Liver (tissue), 8 donors: ENCODE measurements at regions not wholly inside any gene's neighbourhood (a gene's known extent, or its start where the extent isn't known, plus 50 kb on each side); places are given as distances from the start of the nearest gene placed in this dataset.
A peak's percentile ranks its signal among the peaks of the same experiment; 100 is the strongest.

Experiments used
- DNase-seq: peaks from one replicate; pipeline ENCODE4 v3.0.0-alpha.2; 2017; ENCODE audit warnings: low spot score
- H3K27ac ChIP-seq, 2 donors: one replicate each; pipeline ENCODE4 v1.7.0; 2013; ENCODE audit warnings: inconsistent platforms in 2 of 2, low read length in 2 of 2, control low read depth in 1 of 2, low read depth in 1 of 2, mild to moderate bottlenecking in 1 of 2
- H3K27me3 ChIP-seq, 4 donors: one replicate each; pipeline versions ENCODE4 v1.6.1 to v1.7.0; 2013; ENCODE audit warnings: low read length in 3 of 4, inconsistent platforms in 1 of 4, mild to moderate bottlenecking in 1 of 4, moderate library complexity in 1 of 4; ENCODE audit not compliant: control insufficient read depth in 4 of 4, insufficient read depth in 4 of 4
- H3K36me3 ChIP-seq, 4 donors: one replicate each; pipeline versions ENCODE4 v1.6.1 to v1.7.0; 2013; ENCODE audit warnings: low read length in 3 of 4, mild to moderate bottlenecking in 3 of 4, low read depth in 1 of 4, moderate library complexity in 1 of 4; ENCODE audit not compliant: control insufficient read depth in 4 of 4, insufficient read depth in 3 of 4
- H3K4me1 ChIP-seq, 4 donors: one replicate each; pipeline versions ENCODE4 v1.6.1 to v1.7.0; 2013; ENCODE audit warnings: low read length in 3 of 4, mild to moderate bottlenecking in 3 of 4, moderate library complexity in 1 of 4; ENCODE audit not compliant: control insufficient read depth in 4 of 4, insufficient read depth in 4 of 4
- H3K4me3 ChIP-seq, 3 donors: one replicate each; pipeline versions ENCODE4 v1.6.1 to v1.7.0; 2013; ENCODE audit warnings: low read length in 3 of 3, control low read depth in 1 of 3, low read depth in 1 of 3, mild to moderate bottlenecking in 1 of 3
- H3K9ac ChIP-seq, 2 donors: one replicate each; pipeline ENCODE4 v1.7.0; 2013; ENCODE audit warnings: low read length in 2 of 2, mild to moderate bottlenecking in 2 of 2, moderate library complexity in 2 of 2, control low read depth in 1 of 2, low read depth in 1 of 2
- H3K9me3 ChIP-seq, 4 donors: one replicate each; pipeline versions ENCODE4 v1.6.1 to v1.7.0; 2013; ENCODE audit warnings: low read length in 3 of 4; ENCODE audit not compliant: control insufficient read depth in 4 of 4
- ATF3 ChIP-seq: IDR thresholded peaks from 2 replicates; pipeline ENCODE4 v1.6.1; 2016; ENCODE audit warnings: antibody characterized with exemption
- CTCF ChIP-seq: fragments of 150-350 bp; IDR thresholded peaks from 2 replicates; pipeline ENCODE4 v1.5.1; 2017; ENCODE audit warnings: improper control_type of control experiment, low read depth, low read length; ENCODE audit not compliant: missing input control
- FOXA1 ChIP-seq: IDR thresholded peaks from 2 replicates; pipeline ENCODE4 v1.6.1; 2016; ENCODE audit warnings: antibody characterized with exemption
- GABPA ChIP-seq, 2 donors: IDR thresholded peaks in 1 of 2; conservative IDR thresholded peaks in 1 of 2; 2 replicates each; pipeline ENCODE4 v1.6.1; 2016; ENCODE audit warnings: antibody characterized with exemption in 2 of 2, mild to moderate bottlenecking in 1 of 2, moderate library complexity in 1 of 2
- HNF4A ChIP-seq, 2 donors: conservative IDR thresholded peaks; 2 replicates each; pipeline ENCODE4 v1.6.1; 2016; ENCODE audit warnings: antibody characterized with exemption in 2 of 2, mild to moderate bottlenecking in 2 of 2
- HNF4G ChIP-seq: IDR thresholded peaks from 2 replicates; pipeline ENCODE4 v1.6.1; 2016; ENCODE audit warnings: antibody characterized with exemption
- NR2F2 ChIP-seq: IDR thresholded peaks from 2 replicates; pipeline ENCODE4 v1.6.1; 2016; ENCODE audit warnings: antibody characterized with exemption
- RXRA ChIP-seq, 2 donors: IDR thresholded peaks; 2 replicates each; pipeline ENCODE4 v1.6.1; 2017 to 2018; ENCODE audit warnings: antibody characterized with exemption in 2 of 2, mild to moderate bottlenecking in 1 of 2
- SP1 ChIP-seq: IDR thresholded peaks from 2 replicates; pipeline ENCODE4 v1.6.1; 2018; ENCODE audit warnings: antibody characterized with exemption, mild to moderate bottlenecking
- TAF1 ChIP-seq: conservative IDR thresholded peaks from 2 replicates; pipeline ENCODE4 v1.6.1; 2016; ENCODE audit warnings: antibody characterized with exemption, mild to moderate bottlenecking
- WGBS: extraction: QIAGEN DNeasy Blood & Tissue Kit; methylation state at CpG from one replicate; pipeline ENCODE4 v1.1.7; 2013; 5-methylcytosine and 5-hydroxymethylcytosine counted together
- TF ChIP-seq, protein P1 (sequence below): IDR thresholded peaks from 2 replicates; pipeline ENCODE4 v1.6.1; 2016; ENCODE audit warnings: antibody characterized with exemption
- donor health status: healthy.
- donor health status: healthy.
- donor health status: healthy.
- donor health status: healthy.
- donor health status: healthy.

- TF ChIP-seq, protein P1, sequence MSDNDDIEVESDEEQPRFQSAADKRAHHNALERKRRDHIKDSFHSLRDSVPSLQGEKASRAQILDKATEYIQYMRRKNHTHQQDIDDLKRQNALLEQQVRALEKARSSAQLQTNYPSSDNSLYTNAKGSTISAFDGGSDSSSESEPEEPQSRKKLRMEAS: no peak
- TF ChIP-seq HNF4G: no peak
Measured at GRCh38 chr6:14254505-14254904, 136.9 kb downstream of the CD83 start (continued).

DNA sequence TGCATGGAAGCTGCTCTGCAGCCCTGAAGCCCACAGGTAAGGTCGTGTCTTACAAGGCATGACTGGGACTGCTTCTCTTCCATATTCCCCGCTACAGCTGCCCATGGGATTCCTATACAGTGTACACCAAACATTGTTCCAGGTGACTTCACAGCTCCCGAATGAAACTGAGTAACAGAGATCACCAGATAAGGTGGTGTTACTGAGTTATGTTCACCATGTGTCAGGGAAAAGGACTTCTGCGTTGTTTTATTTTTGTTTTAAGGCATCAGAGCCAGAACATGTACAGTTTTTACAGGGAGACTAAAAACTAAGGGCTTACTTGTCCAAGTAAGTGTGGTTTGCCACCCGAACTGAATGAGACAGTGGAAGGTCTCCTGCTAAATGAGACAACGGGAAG is 138.3 kb downstream of the CD83 start:
- no peak for DNase-seq
- Histone ChIP-seq H3K27ac (no peak overlapping the region), H3K4me3 (no peak overlapping the region), H3K27me3 (no peaks in the 10 kb centered on the region), H3K36me3 (no peaks in the 10 kb centered on the region), H3K4me1 (no peaks in the 10 kb centered on the region), H3K9ac (no peak overlapping the region), H3K9me3 (peaks cover 0 to 4% (median 0%) of the 10 kb centered on the region in 4 donors)
- 90% methylated on average over 6 of the region's 6 CpGs for WGBS
- TF ChIP-seq ATF3: no peak
- no peak for TF ChIP-seq FOXA1
- no peak for TF ChIP-seq SP1
- TF ChIP-seq GABPA (IDR thresholded peaks at IDR 0.05 in 1 of 2, conservative IDR thresholded peaks at IDR 0.05 in 1 of 2): no peak
- TF ChIP-seq RXRA (IDR thresholded peaks at IDR 0.05): no peak
- TF ChIP-seq HNF4A (conservative IDR thresholded peaks at IDR 0.05): no peak

DNA sequence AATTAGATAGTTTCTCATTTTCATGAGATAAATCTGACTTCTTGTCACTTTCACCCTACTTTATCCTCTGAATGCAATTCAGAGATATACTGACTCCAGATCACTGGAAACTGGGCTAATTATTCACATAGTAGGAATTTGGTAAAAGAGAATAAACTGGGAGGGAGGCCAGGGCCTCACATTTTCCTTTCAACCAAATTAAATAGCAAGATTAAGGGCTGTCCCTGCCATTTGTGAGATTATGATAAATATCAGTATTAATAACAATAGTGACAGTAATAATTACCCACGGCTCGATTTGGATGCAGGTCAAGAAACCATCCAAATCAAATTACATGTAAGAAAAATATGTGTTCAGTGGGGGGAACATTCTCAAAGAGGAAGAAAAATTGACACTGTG is 140.5 kb downstream of the CD83 start:
- Histone ChIP-seq H3K27ac (no peak overlapping the region), H3K9me3 (peaks cover 0 to 4% (median 0%) of the 10 kb centered on the region in 4 donors), H3K27me3 (no peaks in the 10 kb centered on the region), H3K4me3 (no peak overlapping the region), H3K9ac (no peak overlapping the region), H3K36me3 (no peaks in the 10 kb centered on the region), H3K4me1 (no peaks in the 10 kb centered on the region)
- TF ChIP-seq TAF1 (no peak), CTCF (no peak)
- no peak for DNase-seq
- 82% methylated on average over 2 of the region's 2 CpGs for WGBS

DNA sequence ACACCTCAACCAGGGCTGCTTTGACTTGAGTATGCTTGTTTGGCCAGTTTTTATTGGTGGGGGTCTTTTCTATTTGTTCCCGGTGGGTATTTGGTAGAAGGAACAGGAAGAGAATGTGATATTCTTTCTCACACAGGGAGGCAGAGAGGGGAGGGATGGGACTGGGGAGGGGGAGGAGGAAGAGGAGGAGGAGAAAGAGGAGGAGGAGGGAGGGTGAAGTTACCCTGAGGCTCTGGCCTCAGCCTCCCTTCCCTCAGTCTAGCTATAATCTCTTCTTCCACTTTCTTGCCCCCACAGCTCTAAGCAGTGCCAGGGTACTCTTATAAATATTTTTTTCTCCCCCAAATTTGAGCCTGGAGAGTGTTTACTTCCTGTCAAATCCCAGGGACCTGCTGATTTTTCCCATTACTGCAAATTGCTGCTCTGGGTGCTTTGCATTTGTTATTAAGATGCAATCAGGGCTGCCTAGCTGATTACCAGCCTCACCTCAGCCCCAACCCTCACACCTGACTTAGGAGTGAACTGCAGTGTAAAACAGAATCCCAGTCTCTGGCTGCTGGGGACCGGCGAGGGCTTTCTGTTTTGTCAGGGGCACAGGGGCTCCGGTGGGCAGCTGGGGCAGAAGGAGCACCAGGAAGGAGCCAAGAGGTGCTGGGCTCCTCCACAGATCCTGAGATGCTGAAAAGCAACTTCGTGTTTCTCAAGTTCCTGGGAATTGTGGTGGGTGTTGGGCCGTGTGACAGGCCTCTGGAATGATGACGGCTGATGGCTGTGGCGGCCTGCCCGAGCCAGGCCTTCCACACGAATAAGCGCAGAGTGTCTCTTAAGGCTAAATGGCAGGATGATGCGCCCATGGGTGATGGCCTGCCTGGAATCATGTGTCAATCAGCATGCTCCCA is 141.4 kb downstream of the CD83 start:
- peak; percentile 22 for DNase-seq
- H3K36me3 ChIP-seq: no peaks in the 10 kb centered on the region
- H3K9me3 ChIP-seq: peaks cover 1 to 9% (median 3%) of the 10 kb centered on the region in 4 donors
- no peak overlapping the region for H3K27ac ChIP-seq
- H3K27me3 ChIP-seq: no peaks in the 10 kb centered on the region
- 80% methylated on average over 12 of the region's 12 CpGs for WGBS
- no peaks in the 10 kb centered on the region for H3K4me1 ChIP-seq
- no peak overlapping the region for H3K9ac ChIP-seq
- TF ChIP-seq NR2F2: no peak
- no peak overlapping the region for H3K4me3 ChIP-seq
